ENCODE measurements at regions not wholly inside any gene's neighbourhood (a gene's known extent, or its start where the extent isn't known, plus 50 kb on each side); places are given as distances from the start of the nearest gene placed in this dataset.
"Not testable (repeated sequence)": the region's sequence is repeated elsewhere in the genome, so short reads cannot be mapped to it uniquely, and the experiment has no call there.

DNA sequence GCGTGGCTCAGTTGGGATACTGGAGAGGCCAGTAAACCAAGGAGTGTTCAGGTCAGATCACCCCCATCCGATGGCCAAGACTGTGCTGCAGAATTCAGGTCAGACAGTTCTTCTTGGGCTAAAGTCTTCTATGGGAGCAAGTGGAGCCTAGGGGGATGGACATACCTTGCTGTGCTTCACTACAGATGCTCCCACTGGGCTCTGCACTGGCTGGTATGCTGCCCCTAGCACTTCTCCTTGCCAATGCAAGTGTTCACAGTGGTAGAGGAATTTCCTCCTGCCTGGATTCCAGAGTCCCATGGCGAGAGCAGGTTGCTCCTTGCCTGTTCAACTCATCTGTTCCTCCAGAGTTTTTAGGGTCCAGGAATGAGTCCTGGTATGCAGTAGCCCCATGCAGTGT, 134.2 kb upstream of the EDIL3 start:
- DNase-seq (ENCODE audit: insufficient read length, low spot score): no peak
- no peak for FAIRE-seq

GRCh38 chr5:84518370-84518769, 133.7 kb upstream of the EDIL3 start:
- FAIRE-seq (no peak), DNase-seq (ENCODE audit: insufficient read length, low spot score) (no peak)

DNA sequence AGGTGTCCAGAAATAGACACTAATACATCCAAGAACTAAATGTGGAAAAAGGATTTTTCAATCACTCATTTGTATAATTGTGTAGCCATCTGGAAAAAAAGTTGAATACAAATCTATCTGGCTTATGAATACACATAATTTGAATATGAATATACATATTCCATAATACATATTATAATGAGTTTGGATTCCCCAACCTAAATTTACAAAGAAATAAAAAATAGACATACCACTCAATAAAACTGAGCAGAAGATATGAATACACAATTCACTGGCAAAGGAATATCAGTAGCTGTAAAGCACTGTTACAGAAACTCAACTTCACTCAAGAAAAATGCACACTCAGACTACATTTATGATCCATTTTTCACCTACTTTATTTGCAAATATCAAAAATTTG, 121.9 kb upstream of the EDIL3 start:
- no peak for FAIRE-seq
- no peak for DNase-seq (ENCODE audit: insufficient read length, low spot score)

DNA sequence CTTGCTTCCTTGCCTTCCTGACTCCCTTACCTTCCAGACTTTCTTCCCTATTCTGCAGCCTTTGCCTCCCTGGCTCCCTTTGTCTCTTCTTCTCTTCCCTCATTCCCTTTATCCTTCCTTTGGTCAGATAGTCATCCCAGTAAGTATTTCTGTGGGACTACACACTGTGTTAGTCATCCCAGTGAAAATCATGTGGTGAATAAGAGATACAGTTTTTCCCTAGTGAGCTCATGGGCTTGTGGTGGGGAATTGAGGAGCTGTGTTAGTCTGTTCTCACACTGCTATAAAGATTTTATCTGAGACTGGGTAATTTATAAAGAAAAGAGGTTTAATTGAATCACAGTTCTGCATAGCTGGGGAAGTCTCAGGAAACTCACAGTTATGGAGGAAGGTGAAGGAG, 109.8 kb upstream of the EDIL3 start:
- DNase-seq (ENCODE audit: insufficient read length, low spot score) (no peak), FAIRE-seq (no peak)

- no peak for DNase-seq (ENCODE audit: insufficient read length, low spot score)
- no peak for FAIRE-seq
These were observed 103.3 kb upstream of the EDIL3 start for GRCh38 chr5:84487963-84488362.

DNA sequence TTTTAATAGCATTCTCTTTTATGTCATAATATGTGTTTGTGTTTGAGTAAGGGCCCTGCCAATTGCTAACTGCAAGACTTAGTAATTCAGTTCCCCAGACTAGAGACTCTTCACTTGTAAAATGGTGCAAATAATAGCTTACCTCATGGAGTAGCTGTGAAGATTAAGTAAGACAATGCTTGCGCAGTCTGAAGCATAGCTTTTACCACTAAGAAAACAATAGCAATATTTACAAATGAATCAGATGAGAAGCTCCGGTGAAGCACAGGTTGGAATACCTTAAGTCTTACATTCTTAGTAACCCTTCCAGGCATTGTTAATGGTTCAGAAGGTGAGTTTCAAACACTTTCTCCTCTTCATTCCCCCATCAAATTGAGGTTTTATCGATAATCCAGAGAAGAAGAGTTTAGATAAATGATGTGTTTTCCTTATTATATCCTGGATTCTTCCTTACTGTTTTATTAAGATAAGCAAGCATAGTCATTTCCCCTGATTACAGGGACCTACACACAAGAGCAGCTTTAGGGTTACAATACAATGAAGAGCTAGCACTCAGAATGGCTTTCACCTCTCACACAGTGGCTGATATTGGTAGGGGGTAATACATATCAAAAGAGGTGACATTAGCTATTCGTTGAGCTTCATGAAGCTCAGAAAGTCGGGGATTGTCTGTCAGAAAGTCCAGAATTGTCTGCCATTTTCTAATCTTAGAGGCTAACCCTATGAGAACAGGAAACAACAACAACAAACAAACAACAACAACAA, 96.4 kb upstream of the EDIL3 start:
- FAIRE-seq: no peak
- no peak for DNase-seq (ENCODE audit: insufficient read length, low spot score)

DNA sequence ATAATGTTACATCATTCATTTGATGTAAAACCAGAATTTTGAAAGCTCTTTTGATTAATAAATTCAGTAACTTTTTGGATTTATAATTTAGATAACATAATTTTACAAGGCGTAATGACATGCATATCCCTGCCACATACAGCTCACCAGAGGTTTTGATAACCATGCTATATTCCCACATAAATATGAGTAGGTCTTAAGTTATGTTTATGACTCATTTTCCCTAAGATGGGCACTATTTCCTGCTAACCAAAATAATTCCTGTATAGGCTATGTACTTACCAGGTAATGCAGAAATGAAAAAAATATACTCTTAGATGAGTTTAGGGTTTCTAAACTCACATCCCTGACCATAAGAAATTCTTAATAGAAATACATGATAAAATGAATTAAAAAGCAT, 93.9 kb upstream of the EDIL3 start:
- FAIRE-seq (no peak), DNase-seq (ENCODE audit: insufficient read length, low spot score) (no peak)

- DNase-seq (ENCODE audit: insufficient read length, low spot score) (no peak), FAIRE-seq (no peak)
These were observed 92.8 kb upstream of the EDIL3 start for GRCh38 chr5:84477485-84477884.

GRCh38 chr5:84474126-84474525, 89.4 kb upstream of the EDIL3 start:
- no peak for DNase-seq (ENCODE audit: insufficient read length, low spot score)
- no peak for FAIRE-seq

DNA sequence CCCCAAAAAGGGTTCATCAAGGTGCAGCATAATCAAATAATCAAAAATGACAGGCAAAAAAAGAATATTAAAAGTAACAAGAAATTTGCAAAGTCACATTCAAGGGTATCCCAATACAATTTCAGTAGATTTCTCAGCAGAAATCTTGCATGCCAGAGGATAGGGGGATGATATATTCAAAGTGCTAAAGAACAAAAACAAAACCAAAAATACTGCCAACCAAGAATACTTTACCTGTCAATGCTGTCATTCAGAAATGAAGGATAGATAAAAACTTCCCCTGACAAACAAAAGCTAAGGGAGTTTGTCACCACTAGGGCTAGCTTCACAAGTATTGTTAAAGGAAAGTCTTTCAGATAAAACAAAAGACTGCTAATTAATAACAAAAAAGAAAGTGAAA, 68.7 kb upstream of the EDIL3 start:
- FAIRE-seq (no peak), DNase-seq (ENCODE audit: insufficient read length, low spot score) (no peak)

DNA sequence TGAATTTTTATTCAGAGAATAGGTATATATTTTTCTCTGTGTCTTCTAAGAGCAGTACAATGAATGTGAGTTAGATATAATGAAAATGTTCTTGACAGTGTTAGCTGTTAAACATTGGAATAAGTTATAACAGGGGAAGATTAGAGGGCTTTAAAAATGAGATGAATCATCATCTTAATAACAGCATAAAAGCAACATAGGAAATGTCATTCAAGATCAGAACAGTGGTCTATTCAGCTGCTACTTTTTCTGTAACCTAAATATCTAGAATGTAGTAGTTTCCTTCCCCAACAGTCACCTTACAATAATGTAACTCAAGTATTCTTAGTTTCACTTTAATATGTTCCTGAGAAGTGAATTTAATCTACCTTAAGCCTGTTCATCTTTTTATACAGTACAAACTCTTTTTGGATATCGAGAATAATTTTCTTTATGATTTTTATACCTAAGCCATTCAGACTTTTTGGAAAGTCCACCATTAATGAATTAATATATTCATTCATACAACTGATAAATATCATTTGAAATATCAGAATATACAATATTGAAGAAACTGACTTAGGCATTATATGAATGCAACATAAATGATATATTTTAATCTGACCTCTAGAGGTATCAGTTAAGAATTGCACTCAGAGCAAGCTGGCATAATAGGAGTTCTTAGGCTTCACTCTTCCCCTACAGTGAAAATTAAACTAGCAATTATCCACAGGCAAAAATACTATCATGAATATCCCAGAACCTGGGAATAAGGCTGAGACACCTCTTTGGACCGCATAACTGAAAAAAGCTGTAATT, 66.1 kb upstream of the EDIL3 start:
- FAIRE-seq: no peak

GRCh38 chr5:84445049-84445685, 60.5 kb upstream of the EDIL3 start:
- no peak for FAIRE-seq
- peak; percentile 3 for DNase-seq (ENCODE audit: insufficient read length, low spot score)

More for the DNA sequence above, 66.1 kb upstream of the EDIL3 start:
- peak; percentile 9 for DNase-seq (ENCODE audit: insufficient read length, low spot score)

GRCh38 chr5:84438456-84438855, 53.8 kb upstream of the EDIL3 start:
- DNase-seq (ENCODE audit: insufficient read length, low spot score) (no peak), FAIRE-seq (no peak)

GRCh38 chr5:84437673-84438315, 53.1 kb upstream of the EDIL3 start:
- DNase-seq (ENCODE audit: insufficient read length, low spot score): peak; percentile 31
- FAIRE-seq: no peak

DNA sequence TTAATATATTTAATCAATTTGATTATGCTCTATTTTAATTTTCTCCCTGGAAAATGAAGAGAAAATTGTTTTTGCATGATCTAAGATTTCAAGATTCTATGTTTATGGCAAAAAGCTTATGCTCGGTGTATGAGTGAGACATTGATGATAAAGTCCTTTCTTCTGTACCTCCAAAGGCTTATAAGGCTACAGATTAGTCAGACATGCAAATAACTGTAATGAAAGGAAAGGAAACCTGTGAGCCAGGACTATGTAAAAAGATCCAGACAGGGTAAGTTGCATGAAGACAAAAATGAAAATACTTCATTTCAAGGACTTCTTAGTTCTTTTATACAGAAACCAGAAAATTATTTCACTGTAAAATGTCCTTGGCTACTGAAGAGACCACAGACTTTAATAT, 52.2 kb upstream of the EDIL3 start:
- no peak for FAIRE-seq
- DNase-seq (ENCODE audit: insufficient read length, low spot score): no peak

- DNase-seq (ENCODE audit: insufficient read length, low spot score); FAIRE-seq: not testable (repeated sequence)
These were observed 51.2 kb upstream of the EDIL3 start for GRCh38 chr5:84435861-84436346.
